ENCODE measurements at regions not wholly inside any gene's neighbourhood (a gene's known extent, or its start where the extent isn't known, plus 50 kb on each side); places are given as distances from the start of the nearest gene placed in this dataset.

DNA sequence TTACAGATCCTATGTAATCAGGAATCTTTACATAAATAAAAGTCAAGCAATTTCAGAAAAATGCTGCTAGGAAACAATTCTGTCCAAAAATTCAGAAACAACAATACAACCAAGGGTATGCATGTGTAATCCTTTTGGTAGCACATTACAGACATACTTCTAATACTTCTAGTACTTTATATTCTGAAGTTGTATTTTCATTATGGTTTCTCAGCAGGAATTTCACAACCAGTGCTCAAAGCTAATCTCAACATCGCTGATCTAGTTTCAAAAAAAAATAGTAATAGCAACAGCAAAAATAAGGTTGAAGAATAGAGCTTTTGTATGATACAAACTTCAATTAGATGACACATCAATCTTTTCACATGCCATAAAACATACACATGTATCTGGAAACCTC lies 545.2 kb downstream of the LTN1 start:
- no peak for DNase-seq

DNA sequence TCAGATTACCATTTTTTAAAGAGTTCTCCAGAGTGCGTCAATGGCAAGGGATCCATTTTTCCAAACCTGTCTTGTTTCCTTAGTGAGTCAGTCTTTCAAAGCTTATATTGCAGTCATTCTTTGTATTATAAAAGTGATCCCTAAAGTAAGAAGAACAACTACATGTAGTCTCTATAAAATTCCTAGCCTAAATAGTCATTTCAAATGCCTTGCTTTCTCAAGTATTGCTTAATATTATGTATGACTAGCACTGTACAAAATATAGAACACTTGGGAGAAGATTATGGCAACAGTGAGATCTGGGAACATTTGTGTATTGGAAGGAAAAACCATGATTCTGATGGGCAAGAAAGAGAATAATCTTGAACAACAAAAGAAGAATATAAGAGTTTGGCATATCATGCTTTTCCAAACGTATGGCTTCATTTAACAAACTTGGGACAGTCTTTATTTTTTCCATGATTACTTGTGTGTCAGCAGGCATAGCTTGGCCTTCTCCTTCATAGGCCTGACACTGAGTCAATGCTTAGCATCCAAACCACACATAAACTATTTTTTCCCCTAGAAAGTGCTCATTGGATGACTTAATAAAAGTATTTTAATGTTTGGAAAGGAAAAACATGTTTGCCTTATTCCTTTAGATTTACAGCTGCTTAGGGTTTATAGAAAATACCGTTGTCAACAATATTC lies 547.4 kb downstream of the LTN1 start:
- DNase-seq, result no peak

DNA sequence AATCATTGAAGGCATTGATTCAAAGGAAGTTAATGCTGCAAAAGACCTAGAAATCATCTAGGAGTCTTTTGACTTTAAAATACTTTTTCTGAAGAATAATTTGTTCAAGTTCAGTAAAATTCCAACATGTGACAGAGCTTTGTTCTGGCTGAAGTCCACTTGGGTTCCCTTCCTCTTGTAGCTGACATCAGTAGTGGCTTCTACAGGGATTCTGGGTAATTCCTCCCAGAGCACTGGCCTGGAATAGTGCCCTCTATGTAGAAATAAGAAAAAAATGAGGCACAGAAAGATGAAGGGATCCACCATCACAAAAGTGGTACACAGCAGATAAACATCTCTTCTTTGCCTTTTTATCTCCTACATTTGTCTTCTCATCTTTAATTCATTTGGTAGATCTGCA lies 548.1 kb downstream of the LTN1 start:
- no peak for DNase-seq

DNA sequence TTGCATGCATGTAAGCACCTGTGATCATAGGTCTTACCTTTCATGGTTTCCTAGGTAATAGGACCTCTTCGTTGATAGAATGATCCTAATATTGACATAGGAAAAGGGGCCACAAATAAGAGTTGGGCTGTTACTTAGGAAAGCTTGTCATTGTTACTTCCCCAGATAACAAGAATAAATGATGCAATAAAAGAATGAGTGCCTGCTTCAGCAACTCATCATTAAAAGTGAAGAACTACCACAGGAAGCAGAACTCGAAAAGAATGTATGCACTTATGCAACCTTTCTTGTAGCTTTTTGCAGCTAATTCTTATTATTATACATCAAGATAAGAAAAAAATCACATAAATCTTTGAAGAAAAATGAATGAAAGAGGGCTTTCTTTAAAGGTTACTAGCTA lies 548.6 kb downstream of the LTN1 start:
- no peak for DNase-seq

DNA sequence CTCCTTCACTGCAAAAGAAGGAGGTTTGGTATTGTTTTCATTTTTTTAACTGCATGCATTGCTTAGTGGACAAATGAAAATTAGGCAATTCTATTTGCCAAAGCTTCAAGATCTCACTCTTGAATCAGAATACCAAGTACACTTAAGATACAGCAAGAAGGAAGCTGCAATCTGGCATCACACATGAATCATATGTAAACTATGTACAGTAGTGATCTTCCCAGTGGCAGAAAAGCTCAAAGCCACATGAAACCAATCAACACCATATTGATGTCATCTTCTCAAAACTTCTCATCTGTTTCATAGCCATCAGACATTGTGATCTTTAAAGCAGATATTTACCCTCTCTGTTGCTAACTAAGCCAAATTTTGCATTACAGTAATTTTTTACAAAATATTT lies 550.1 kb downstream of the LTN1 start:
- DNase-seq, result no peak

DNA sequence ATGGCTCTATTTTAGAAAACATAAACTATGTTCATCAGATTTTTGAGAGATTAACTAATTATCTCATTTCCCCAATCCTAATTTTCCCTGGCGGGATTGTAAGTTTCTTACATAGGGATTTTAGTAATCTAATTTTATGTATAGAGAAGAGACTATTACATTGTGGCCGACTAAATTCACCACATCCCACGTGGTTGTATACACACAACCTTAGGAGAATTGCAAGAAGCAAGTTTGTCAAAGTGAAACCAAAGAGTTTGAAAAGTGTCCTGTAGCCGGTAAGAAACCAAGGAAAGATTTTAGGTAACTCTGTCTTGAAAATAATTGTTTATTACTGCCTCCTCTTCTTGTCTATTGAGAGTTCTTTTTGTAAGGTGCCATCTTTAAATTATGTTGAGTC lies 550.6 kb downstream of the LTN1 start:
- no peak for DNase-seq

DNA sequence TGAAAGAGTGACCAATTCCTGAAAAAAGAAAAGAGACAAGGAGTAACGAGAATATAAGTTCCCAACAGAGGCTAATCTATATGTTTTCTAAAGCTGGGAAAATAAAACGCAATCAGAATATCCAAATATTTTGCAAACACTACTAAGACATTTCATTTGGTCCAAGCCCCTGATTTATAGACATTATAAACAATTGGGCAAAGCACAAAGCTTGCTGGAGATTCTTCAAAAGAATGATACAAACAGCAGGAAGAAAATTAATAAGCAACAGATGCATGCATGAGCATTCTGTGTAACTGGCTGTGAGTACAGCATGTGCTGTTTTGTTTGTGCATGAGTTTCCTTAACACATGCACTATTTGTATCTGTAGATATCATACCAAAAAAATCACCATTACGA lies 552.9 kb downstream of the LTN1 start:
- no peak for DNase-seq

DNA sequence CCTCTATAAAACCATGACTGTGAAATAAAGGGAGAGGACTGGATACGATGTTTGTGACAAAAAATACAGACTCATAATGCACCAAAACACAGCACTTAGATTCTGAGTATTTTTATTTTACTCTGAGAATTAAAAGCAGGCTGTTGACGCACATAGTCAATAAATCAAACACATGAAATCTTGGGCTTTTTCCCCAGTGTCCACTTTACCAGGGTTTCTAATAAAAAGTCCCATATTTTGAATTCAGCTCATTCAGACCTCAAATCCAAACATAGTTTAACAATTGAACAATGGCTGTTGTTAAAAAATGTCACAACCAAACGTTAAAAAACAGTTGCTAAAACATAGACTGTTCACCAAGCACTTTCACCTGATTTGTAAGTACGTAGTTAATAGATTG lies 553.4 kb downstream of the LTN1 start:
- DNase-seq, result no peak

DNA sequence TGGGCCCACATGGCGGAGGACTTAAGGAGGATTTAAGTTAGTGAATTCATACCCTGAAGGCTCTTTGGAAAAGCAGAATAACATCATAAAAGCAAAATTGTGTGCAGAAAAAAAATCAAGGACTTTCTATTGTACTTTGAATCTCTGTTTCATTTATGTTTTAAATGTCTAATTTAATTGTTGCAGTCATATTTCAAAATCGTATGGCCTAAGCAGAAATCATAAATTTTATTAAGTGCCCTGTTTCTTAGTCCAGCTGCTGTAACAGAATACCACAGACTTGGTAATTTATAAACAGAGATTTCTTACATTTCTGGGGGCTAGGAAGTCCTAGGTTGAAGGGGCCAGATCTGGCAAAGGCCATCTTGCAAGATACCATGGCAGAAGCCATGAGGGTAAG lies 555.6 kb downstream of the LTN1 start:
- no peak for DNase-seq

DNA sequence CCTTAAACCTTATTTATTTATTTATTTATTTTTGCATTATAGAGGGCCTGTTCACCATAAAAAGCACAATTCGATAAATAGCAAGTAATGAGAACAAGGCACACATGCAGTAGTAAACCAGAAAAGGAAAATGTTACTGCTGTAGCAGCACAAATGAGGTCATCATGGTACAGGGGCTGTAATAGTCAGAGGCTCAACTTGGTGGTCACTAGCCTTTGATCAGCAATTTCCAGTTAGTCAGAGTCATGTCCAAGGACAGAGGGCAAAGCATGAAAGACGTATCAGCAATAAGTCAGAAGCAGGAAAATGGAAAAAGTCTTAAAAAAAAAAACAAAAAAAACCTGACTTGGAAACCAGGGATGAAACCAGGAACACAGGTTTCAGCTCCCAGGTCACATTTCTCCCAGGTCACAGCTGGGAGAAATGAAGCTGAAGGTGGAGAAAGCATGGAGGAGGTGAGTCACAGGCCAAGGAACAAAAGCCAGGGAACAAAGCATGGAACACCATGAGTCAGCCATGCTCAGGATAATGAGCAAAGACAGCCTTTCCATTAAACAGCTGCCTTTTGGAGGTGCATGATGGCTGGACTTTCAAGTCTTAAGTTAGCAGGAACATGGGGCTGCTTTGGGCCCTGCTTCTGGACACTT lies 556.3 kb downstream of the LTN1 start:
- no peak for DNase-seq

DNA sequence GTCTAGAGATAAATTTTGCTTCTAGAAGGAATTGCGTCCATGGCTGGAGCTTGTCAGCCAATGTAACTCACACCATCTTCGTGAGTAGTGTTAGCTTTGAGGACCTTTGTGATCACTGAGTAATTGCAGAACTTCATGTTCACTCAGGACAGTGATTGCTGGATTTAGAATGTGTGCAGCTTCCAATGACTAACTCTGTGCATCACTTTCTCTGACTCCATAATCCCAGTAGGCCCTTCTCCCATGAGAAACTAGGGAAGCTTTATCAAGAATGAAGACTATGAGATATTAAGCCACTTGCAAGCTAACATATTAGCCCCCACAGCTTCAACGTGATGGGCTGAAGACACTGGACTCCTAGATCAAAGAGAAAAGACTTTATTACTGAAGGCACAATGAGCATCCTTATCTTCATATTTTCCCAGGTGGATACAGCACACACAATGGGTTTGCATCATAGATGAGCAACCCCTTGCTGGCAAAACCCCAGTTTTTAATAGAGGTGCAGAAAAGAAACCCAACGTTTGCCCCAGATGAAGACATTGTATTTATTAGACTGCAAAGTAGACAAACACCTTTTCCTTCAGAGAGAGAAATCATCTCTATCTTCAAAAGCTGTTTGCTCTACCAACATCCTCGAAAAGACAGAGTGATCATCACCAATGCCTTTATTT lies 561.0 kb downstream of the LTN1 start:
- no peak for DNase-seq

DNA sequence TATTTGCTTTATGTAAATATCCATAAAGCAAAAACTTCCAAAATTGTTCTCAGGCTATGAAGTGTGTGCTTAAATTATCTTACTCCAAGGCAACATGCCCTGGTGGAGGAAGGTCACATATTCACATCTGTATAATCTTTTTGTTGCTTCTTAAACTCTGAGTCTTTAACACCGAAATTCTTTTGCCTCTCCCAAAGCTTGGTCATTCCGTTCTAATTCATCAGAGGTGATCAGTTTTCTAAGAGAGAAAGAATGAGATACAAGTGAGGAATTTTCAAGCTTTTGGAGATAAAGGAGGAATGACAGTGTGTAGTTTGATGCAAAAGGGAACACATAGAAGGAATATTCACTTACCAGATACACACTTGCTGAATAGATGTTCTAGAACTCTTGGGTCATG lies 561.7 kb downstream of the LTN1 start:
- DNase-seq, result no peak

DNA sequence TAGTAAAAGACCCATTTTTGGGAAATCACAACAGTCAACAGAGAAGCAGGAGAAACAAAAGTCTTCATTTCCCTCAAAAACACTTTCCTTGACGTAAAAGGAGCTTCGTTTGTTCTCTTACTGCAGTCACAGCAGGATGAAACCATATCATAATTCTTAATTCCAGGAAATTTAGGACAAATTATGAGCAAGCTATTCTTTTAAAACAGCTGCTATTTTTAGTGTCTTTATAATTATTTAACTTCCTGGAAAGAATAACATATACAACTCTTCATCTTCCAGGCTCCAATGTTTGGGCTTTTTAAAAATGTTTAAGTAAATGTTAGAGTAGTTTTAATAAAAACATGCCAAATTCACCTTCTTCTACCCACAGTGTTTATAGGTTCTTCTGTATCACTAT lies 563.5 kb downstream of the LTN1 start:
- DNase-seq, result no peak

DNA sequence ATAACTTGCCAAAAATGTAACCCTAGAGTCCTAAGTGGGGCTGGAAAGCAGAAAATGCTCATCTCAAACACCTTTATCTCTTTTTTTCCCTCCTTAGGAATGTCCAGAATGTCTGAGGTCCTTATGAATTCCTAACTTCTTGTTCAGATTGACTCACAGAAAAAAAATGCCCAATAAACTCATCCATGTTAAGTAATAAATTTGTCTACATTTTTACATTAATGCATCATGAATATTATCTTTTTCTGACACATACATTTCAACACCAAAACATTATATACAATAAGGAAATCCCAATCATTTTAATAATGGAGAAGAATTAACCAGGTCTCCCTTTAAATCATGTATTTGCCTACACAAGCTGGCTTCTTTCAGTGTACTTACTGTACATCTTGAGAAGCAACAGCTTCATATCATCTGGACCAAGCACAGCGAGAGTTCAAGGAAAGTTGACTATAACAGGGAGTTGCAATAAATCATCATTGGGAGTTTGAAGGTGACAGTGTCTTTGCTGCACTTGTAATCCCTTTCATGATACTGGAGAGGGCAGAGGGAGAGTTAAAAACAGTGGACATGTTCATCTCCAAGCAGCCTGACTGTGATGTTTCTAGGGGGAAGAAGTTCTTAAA lies 565.2 kb downstream of the LTN1 start:
- DNase-seq, result no peak

DNA sequence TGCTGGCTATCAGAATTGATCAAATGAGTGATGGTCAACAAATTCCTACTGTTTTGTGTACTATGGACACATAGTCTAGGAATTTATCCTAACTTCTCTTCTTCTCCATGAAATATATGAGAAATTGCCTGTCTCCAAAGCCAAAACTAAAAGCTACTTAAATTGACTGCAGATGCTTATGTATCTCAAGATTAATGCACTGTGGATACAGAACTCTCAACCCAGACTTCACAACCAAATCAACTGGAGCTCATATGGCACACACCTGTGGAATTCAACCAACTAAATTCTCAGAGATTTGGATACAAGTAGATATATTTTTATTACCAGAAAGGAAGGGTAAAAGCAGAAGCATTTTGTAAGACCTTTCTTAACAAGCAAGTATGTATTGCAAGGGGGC lies 566.1 kb downstream of the LTN1 start:
- no peak for DNase-seq

DNA sequence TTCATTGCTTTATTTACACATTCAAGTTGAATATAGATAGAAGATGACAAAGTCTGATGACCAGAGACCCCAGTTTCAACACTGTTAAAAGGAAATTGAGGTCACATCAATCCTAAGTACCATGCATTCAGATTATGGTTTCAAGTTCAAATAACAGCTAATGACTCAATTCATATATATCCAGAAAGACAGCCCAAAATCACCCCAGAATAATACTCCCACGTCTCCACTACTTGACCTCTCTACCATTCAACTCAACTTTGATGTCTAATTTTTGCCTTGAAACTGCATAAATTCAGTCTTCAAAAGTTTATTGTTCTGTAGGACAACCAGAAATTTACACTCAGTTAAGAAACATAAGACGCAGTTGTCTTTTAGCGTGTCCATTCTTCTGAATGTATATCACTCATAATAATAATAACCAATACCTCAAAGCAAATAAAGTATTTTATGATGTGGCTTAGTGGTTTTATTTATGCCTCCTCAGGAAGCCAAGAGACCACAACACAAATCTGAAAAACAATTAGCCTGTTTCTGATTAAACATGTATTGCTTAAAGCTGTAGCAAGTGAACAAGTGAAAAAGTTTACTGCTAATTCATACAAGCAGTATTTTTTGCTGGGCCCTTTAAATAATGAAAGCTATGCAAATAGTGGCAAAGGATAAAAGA lies 569.0 kb downstream of the LTN1 start:
- no peak for DNase-seq

DNA sequence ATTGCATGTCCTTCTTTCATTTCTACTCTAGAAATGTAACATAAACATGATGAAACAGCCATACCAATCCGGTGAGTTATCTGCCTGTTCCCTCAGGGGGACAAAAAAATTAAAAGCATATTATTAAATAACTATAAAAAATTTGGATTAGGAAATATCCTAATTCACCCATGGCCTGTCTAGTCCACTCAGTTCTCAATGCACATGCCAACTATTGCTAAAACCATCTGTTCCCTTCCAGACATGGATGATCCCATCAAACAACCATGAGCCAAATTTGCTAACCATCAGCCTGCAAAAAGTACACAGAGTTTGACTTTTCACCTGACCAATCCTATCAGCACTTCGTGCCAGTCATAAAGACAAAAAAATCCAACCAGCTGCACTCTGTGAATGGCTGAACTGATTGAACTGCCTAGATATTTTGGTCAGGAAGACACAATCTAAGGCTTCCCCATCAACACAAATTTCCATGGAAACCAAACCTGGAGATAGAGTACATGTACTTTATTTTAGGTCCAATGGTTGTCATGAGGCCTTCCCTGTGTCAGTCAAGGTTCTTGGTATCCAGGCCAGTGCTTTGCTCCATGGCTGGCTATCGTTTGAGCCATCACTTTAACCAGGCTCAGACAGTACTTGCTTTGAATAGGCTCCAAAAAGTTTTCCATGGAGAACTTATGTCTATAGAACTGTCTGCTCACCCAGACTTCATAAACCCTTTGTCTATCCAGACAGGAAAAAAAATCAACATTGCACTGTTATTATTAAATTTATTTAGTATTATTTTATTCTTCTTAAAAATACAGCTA lies 570.8 kb downstream of the LTN1 start:
- DNase-seq, result no peak

DNA sequence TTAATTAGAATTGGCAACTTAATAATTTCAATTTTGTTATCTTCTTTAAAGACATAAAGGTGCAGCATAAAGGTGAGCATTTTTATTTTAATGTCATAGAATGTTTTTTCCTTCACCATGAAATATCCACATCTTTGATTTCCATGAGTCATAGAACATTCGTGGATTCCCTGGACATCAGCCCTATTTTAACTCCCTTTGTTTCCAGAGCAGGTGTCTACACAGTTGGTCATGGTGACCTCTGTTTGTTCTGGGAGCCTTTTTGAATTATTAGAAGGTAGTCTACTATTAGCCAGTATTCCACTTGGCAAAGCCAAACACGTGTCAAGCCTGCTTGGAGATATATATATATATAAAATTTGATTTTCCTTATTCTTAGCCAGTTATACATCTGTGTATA lies 572.9 kb downstream of the LTN1 start:
- peak; percentile 25 to 61 for DNase-seq

DNA sequence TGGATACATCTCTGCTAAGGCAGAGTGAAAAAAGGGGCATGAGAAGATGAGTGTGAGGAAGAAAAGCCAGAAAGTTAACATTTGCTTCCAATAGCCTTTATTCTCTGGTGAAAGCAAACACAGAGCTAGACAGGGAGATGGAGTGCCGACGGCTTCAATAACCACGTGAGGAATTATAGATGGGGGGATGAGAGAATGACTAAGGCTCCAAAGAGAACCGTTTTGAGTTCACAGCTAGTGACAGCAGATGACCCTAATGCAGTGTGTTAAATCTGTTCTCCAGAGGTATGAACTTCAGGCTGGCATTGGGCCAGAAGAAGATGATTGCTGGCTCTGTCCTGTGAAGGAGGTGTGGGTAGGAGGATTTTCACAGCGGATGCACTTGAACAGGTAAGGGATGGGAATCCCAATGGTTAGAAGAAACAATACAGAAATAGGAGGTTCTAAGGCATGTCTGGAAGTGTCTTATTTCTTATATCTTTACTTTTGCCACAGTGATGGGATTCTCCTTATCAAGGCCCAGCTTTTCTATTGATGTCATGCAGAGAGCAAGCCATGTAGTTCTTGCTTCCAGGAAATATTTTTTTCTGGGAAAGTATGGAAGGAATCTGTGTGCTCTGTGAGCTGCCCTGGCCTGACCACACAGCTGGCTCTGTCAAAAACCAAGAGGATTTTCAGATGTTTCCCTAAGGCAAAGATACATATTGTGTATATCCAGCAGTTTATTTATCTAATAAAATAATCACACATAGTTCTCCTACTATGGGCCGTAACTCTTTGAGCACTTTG lies 573.8 kb downstream of the LTN1 start:
- DNase-seq, result no peak

DNA sequence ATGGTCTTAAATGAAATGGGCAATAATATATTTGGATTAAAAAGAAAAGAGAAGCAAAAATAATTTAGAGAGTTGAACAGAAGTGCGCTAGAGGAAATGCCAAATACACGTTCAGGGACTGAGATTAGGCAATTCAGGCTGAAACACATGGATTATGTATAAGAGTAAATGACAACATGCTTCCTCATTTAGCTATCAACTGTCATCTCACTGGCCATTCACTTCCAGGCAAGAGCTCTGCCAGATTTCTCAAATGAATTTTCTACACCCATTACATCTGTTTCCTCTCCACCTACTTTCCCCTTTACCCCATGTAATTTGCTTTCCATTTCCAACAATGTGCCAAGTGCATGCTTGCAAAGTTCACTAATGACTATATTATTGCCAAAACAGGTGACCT lies 582.4 kb downstream of the LTN1 start:
- DNase-seq, result no peak

DNA sequence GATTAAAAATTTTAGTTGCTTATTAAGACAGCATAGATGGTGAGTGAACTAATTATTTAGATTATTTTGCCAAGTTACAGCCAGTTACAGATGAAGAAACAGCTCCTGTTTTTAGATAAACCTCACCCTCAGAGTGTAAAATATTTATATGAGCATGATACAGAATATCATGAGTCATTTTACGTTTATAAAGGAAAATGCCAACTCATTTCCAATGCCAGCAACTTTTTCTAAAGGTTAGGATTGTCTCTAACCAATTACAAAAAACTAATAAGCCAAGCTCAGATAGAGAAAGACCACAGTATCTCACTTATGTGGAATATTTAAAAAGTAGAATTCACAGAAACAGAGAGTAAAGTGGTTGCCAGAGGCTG lies 590.1 kb downstream of the LTN1 start:
- no peak for DNase-seq

DNA sequence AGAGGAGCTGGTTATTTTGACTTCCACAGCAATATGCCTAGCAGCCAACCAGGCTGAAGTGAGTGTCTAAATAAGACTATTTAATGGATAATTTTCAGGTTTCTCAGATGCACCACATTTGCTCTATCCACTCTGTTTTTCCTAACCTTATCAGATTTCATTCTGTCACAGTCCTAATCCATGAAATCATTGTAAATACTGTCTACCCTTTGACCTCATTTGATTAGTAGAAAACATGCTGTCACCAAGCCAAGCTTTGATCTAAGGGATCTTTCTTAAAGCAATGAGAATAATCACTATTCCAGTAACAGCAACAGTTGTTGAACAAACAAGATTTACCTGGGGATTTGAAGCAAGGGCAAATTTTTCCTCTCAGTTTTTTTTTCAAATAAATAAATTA lies 595.6 kb downstream of the LTN1 start:
- no peak for DNase-seq

All from SHP77 (cell line).